Stimulated activated CD8-positive, alpha-beta memory T cell treated with anti-CD3 and anti-CD28 coated beads, Interleukin-2, amount 100 ng/mL, for 48 hours (primary cell): ENCODE measurements at regions not wholly inside any gene's neighbourhood (a gene's known extent, or its start where the extent isn't known, plus 50 kb on each side); places are given as distances from the start of the nearest gene placed in this dataset.

Experiments used
- DNase-seq, 2 donors: peaks; one replicate each; pipeline ENCODE4 v3.0.0-alpha.2; 2020; ENCODE audit warnings: low read depth in 2 of 2

DNA sequence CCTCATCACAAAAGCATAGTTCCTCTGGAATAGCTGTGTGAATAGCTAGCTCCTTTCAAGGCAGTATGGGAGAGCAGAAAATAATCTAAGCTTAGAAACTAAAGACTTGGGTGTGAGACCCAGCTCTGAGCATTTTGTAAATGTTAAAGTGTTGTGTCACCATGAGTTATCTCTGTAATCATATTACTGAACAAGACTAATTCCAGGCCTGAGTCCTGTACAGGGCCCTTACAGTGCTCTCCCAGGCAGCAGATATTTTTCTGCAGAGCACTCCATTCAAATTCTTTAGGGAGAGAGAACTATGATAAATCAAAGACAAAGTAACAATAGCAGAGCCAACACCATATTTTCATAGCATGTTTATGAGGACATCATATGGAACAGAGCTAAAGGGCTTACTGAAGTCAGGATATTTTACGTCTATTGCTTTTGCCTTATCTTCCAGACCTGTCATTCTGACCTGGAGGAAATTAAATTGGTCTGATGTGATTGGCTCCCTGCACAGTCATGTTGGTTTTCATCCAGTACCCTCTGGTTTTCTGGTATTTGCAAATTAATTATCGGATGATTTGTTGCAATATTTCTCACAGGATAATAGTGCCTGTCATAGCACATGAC is 172.6 kb upstream of the PPP2R3A start:
- no peak for DNase-seq

DNA sequence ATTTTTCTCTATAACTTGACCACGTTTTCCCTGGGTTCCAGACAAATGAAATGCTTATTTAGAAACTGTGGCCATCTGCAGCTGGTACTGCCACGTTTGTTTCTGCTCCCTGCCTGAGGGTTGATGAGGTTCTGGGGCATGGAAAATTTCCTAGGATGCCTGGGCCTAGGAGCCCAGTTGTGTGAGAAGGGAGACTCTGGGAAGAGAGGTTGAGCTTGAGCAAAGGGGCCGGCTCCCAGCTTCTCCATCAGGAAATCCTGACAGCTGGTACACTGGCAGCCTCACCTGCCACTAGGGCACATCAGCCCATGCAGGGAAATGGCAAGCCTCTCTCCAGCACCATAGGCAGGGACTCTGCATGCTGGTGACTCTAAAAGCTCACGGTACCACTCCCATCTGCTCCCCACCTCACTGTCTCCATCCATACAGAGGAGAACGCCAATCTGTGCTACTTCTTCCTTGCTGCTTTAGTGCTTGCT is 165.4 kb upstream of the PPP2R3A start:
- DNase-seq = no peak

DNA sequence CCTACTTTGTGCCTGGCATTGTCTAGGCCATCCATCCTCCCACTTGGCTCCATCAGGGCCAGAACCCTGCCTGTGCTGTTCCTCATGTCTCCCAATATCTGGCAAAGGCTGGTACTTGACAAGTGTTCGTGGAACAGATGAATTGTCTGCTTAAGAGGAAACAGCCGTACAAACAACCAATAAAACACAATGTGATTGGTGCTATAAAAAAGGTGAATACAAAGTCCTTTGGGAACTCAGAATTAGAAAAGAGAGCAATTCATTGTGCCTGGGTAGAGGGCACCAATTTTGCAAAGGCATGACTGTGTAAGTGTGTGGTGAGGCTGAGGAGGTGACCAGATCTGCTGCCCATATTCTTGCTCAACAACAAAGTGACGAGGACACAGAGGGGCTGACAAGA is 164.5 kb upstream of the PPP2R3A start:
- DNase-seq = no peak

GRCh38 chr3:135802171-135802570 is 163.4 kb upstream of the PPP2R3A start:
- DNase-seq = no peak

DNA sequence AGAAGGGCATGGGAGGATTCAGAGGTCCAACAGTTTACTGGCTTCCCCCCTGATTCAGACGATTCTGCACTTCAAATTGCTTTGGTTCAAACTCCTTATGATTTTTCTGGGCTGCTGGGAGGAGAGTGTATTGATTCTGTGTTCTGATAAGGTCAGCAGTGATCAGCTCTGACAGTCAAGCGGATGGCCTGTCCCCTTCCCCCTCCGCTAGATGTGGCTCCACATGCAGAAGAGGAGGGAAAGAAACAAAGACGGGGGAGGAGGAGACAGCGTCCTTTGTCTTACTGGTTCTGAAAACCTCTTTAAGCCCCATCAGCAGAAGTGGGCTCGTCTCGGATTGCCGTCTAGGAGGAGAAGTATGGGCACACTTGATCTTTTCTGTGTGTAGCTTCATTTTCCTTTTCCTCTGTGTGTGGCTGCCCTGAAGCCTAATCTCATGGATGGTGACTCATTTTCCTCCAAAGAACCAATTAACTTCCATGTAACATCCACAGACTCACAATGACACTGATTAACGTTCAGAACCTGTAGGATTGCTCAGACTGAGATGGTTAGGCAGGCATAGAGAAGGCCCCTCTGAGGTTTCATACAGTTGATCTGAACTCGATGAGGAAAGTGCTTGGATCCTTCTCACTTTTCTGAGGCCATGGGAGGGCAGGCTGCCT is 162.4 kb upstream of the PPP2R3A start:
- DNase-seq = no peak

- no peak for DNase-seq
Observed at GRCh38 chr3:135805752-135806151, 159.8 kb upstream of the PPP2R3A start.

DNA sequence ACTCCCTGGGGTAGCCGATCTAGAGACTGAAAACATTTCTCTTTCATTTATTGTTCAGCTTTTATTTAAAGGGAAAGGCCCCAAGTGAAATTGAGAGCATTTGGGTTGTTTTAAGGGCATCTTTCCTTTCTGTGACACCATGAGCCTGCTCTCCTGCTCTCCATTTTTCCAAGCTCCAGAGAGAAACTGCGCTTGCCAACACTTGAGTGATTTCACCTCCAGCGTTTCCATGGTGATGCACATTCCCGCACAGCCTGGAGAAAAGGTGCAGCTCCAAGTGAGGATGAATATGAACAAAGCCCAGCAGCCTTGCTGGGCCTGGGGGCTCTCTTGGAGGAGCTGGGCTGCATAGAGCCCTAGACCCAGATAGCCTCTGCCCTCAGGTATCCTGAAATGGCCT is 159.2 kb upstream of the PPP2R3A start:
- no peak for DNase-seq

DNA sequence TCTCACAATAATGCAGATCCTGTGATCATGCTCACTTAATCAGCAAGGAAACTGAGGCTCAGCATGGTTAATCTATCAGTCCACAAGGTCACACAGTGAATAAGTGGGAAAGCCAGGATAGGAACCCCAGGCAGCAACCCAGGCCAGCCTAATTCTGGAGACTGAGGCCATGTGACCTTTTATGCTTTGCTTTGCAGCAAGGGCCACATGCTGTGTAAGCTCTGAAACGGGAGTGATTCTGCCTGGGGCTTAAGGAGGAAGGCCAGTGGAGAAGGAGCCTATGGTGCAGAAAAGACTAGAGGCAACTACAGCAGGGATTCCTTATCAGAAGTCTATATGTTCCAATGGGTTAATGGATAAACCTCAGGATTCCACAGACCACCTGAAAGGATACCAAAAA is 157.6 kb upstream of the PPP2R3A start:
- DNase-seq = no peak

- DNase-seq = no peak
Observed at GRCh38 chr3:135809021-135809634, 156.4 kb upstream of the PPP2R3A start.

DNA sequence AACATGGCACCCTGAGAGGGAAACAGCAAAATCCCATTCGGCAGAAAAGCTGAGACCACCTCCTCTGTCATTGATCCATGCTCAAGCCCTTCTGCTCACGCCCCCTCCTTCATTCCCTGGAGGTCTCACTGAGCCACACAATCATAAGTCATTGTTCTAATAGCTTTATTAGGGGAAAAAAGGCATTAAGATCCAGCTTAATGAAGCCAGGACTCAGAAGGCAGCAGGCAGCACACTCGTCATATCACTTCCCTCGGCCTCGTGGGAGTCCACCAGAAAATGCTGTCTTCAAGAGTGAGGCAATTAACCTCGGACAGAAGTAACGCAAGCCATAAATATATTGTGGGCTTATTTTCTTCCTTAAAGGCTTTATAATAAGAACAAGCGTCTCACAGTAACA is 153.9 kb upstream of the PPP2R3A start:
- no peak for DNase-seq

- no peak for DNase-seq
Observed at GRCh38 chr3:135812057-135812456, 153.5 kb upstream of the PPP2R3A start.

DNA sequence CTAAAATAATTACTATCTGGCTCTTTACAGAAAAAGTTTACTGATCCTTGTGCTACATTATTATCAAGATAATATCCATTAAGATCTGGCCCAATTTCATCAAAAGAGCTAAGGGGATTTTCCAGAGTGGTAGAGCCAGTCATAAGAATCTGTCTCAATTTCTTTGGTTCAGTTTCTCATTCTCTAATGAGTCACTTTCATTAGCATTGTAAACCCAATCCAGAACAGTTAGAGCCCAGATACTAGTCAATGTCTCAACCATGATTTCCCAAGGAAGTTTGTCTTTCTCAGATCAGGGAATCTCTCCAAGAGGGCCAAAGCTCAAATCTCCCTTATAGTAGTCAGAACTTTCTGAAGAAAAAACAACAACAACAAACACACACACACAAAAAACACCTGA is 131.1 kb upstream of the PPP2R3A start:
- no peak for DNase-seq

DNA sequence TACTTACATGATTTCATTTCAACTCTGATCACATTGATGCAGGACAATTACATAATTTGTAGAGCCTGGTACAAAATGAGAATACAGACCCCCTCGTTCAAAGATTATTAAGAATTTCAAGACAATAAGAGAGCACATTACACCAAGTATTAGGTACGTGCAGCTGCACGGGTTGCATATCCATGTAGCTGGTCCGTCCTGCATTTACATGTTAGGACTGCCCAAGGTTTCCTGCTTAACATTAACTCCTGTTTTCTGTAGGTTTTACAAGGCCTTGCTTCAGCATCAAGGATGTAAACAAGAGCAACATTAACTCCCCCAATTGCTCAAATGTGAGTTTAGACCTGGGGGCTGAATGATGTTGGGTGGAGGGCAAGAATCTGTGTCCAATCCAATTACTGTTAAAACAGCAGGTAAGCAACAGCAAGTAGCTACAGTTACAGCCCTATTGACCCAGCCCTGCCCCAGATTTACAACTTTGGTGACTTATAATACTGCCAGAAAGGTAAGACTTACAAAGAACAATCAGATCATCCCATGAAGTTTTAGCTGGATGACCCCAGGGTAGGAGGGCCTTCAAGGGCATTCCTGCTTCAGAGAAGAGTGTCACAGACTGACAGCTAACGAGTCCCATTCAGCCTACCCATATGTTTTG is 127.4 kb upstream of the PPP2R3A start:
- no peak for DNase-seq

- DNase-seq = no peak
Observed at GRCh38 chr3:135840436-135840835, 125.1 kb upstream of the PPP2R3A start.

DNA sequence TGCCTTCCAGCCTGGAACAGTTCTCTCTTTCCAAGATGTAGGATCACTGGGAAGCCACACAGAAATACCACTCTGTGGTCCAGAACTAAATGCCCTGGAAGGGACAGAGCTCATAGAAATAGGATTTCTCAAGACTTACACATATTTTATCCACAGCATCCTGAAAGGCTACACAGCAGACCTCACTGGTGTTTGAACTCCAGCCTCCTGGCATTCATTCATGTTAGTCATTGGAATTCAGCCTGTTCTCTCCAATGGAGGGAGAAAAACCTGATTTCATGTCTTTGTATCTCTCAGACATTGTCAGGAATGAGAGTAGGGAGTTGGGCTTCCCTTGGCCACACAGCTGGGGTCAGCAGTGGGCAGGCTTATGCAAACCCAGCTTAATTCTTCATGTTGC is 121.1 kb upstream of the PPP2R3A start:
- no peak for DNase-seq

DNA sequence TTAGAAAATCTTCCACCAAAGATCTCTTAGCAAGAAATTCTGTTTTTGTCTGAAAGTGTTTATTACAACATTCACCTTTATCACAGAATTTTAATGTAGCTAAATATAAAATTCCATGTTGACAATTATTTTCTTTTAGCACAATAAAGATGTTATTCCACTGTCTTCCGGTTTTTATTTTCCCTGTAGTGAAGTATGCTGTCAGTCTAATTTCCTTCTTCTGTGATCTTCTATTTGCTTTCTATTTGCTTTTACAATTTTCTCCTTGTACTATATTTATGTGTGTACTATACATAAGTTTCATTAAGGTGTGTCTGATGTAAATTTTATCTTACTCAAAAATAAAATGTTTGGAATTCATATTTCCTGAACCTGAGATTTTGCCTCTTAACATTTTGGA is 117.5 kb upstream of the PPP2R3A start:
- no peak for DNase-seq

DNA sequence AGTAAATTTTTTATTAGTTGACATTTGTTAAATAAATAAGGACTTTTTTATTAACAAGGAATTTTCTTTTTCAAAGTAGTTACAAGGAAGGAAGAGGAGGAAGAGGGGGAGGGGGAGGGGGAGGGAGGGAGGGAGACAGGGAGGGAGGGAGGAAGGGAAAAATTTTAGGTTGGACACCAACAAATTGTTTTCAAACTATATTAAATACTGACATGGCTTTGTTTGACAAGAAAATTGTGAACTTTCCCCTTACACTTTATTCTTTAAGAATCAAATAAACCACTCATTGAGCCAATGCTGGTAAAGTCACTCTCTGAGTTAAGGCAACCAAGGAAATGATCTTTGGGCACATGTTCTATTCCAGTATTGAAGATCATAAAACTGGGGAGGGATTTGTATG is 115.7 kb upstream of the PPP2R3A start:
- no peak for DNase-seq

DNA sequence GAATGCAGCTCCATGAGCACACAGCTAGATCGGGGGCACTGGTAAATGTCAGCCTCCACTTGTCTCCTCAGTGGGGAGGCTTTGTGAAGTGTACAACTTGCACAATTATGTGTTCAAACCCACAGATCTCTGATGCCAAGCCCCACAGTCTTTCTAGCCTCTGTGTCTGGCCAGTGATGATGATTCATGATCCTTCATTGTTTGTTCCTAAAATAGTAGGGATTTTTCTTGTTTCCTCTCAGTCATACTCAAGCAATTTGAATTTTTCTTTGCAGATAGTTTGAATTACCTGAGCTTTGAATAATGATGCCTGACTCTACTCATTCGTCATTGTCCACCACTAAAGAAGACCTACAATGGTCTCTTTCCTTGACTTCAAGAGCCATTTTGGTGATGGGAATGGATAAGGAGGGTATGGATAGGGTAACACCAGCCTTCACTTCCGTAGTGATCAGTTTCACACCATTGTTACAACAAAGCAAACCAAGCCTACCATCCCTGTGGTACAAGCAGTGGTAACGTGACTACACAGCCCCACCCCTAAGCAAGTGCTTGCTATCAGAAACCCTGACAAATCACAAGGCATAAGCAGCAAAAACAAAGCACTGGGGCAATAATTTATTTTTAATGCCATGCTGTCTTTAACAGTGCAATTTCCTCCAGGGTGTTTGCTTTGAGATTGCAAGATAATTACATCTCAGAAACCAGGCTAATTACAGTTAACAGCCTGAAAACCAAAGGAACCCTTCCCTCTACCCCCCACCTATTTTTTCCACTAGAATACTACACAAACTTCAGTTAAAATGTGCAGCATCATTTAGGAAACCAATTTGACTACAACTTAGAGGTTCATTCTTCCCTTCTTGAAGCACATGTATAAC is 114.1 kb upstream of the PPP2R3A start:
- DNase-seq = no peak

- DNase-seq = no peak
Observed at GRCh38 chr3:135853981-135854380, 111.5 kb upstream of the PPP2R3A start.

- DNase-seq = no peak
Observed at GRCh38 chr3:135860761-135861160, 104.8 kb upstream of the PPP2R3A start.

DNA sequence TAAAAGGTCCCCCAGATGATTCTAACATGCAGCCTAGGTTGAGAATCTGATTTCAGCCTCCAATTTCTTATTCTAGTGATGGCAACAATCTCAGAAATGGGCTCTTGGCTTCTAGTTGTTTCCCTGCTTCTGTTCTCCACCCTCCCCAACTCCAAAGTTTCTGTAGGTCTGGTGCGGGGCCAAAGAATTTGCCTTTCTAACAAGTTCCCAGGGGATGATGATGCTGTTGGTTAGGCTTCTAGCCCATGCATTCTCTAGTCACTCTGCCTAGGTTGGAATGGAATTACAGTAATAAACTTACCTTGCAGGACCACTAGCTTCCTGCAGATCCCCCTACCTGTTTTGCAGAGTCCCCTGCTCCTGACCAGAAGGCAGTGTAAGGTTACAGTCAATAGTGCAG is 103.2 kb upstream of the PPP2R3A start:
- DNase-seq = no peak

DNA sequence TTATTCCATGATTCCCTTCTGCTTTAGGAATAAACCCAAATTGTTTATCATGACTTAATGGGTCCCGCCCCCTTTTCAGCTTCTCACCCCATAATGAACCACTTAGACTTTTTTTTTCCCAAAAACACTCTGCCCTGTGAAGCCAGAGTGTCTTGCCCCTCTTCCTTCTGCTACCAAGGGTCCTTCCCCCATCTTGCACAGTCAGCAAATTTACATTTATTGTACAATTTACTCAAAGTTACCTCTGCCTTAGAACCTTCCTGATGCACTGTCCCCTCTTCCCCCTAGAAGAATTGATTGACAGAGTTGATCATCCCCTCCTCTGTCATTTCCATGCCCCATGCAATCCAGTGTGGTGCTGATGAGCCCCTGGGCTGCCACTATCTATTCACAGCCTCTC is 101.5 kb upstream of the PPP2R3A start:
- no peak for DNase-seq
